ENCODE measurements at regions not wholly inside any gene's neighbourhood (a gene's known extent, or its start where the extent isn't known, plus 50 kb on each side); places are given as distances from the start of the nearest gene placed in this dataset.

GRCh38 chr14:66032800-66033199 lies 453.4 kb upstream of the CCDC196 start:
- no peak for TF ChIP-seq CTCF (IDR thresholded peaks at IDR 0.05)
- TF ChIP-seq ZFX (IDR thresholded peaks at IDR 0.05; ENCODE audit: borderline replicate concordance): no peak

Data from 22Rv1 (cell line).